HG02884 (cell line): ENCODE measurements at regions not wholly inside any gene's neighbourhood (a gene's known extent, or its start where the extent isn't known, plus 50 kb on each side); places are given as distances from the start of the nearest gene placed in this dataset.
"Not testable (repeated sequence)": the region's sequence is repeated elsewhere in the genome, so short reads cannot be mapped to it uniquely, and the experiment has no call there.

Experiments
- ATAC-seq: cut with Tn5 transposase; IDR thresholded peaks from one replicate; pipeline ENCODE4 v1.9.1; 2021; ENCODE audit warnings: mild to moderate bottlenecking, moderate library complexity; ENCODE audit not compliant: unreplicated experiment

DNA sequence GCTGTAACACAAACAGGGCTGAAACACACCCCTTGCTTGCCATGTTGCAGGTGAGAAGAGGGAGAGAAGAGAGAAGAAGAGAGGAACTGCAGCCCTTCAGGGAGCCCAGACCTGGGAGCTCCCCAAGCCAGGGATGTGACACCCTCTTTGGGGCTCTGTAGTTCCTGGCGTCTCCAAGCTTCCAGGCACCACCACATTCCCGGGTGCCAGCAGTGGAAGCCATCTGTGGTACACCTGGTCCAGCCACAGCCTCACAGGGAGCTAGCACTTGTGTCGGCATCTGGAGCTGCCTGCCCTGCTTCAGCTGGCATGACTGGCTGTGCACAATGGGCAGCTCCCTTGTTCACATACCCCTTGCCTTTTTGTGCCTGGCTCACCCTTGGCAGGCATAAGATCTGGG, 182.1 kb downstream of the DEPDC1B start:
- ATAC-seq: no peak

- ATAC-seq: no peak
Observed at GRCh38 chr5:60517094-60517694, 182.8 kb downstream of the DEPDC1B start.

DNA sequence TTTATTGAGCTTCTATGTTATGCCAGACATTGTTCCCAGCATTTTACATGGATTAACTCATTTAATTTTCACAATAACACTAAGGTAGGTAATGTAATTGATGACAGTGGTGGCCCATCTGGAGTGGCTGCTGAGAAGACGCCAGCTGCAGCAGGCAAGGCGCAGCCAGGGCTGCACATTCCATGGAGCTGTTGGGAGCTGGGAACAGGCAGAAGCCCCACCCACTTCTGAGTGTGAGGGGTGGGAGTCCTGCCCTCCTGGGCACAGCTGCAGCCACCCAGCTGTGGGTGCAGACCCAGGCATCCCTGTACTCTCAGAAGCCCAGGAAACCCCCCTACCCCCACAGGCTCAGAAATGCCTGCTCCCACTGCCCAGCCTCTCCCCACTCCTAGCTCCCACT, 183.3 kb downstream of the DEPDC1B start:
- ATAC-seq: no peak

GRCh38 chr5:60514152-60514551, 185.8 kb downstream of the DEPDC1B start:
- ATAC-seq: peak; percentile 57

GRCh38 chr5:60512117-60512516, 187.8 kb downstream of the DEPDC1B start:
- ATAC-seq: no peak

- no peak for ATAC-seq
Observed at GRCh38 chr5:60510663-60511062, 189.3 kb downstream of the DEPDC1B start.

GRCh38 chr5:60510049-60510448, 189.9 kb downstream of the DEPDC1B start:
- ATAC-seq: no peak

GRCh38 chr5:60509519-60509918, 190.4 kb downstream of the DEPDC1B start:
- no peak for ATAC-seq

- no peak for ATAC-seq
Observed at GRCh38 chr5:60507687-60508086, 192.3 kb downstream of the DEPDC1B start.

- no peak for ATAC-seq
Observed at GRCh38 chr5:60505373-60506171, 194.4 kb downstream of the DEPDC1B start.

DNA sequence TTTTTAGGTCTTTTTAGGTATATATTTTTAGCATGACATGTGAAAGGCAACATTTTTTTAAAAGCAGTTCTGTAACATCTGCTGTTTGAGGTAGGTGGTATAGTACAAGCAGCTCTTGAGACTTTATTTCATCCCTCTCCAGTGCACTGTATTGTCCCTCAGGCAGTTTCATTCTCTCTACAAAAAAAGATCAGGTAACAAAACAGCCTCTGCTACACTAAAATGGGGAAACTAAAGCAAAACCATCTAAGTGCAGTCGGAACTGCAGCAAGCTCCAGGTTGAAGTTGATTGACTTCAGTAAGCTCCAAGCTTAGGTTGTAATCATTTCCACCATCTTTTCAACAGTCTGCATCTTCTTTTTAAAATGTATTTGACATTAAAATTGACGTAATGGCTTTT, 195.6 kb downstream of the DEPDC1B start:
- peak; percentile 78 for ATAC-seq

- ATAC-seq: peak; percentile 79
Observed at GRCh38 chr5:60503771-60504170, 196.2 kb downstream of the DEPDC1B start.

DNA sequence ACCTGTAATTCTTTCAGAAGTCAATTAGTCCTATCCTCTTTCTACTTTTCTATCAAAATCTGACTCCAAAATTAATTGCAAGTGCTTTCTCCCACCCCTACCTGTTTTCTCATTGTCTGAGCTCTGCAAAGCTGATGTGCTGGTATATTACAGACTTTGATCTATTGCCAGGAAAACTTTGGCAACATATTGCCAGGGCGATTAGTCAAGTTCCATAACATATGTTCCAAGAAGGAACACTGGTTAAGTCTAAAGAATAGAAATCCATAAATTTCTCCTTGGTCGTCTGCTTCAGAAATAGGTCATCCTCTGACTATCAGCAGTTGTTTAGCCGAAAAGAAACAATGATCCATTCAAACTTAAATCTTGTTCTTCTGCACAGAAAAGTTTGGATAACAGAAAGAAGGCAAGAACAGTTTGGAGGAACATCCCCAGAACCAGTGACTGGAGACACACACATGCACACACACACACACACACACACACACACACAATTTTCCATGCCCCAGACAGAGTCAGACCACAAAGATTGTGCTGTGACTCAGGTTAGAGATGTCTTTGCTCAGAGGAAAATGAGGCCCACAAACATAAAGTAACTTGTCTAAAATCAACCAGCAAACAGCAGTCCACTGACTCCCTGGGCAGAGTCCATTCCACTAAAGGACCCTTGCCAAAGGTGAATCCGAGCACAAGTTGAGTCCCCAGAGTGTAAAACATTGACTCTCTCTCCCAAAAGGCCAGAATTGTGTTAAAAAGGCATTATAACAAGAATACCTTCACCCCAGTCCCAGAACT, 202.1 kb downstream of the DEPDC1B start:
- ATAC-seq: no peak

DNA sequence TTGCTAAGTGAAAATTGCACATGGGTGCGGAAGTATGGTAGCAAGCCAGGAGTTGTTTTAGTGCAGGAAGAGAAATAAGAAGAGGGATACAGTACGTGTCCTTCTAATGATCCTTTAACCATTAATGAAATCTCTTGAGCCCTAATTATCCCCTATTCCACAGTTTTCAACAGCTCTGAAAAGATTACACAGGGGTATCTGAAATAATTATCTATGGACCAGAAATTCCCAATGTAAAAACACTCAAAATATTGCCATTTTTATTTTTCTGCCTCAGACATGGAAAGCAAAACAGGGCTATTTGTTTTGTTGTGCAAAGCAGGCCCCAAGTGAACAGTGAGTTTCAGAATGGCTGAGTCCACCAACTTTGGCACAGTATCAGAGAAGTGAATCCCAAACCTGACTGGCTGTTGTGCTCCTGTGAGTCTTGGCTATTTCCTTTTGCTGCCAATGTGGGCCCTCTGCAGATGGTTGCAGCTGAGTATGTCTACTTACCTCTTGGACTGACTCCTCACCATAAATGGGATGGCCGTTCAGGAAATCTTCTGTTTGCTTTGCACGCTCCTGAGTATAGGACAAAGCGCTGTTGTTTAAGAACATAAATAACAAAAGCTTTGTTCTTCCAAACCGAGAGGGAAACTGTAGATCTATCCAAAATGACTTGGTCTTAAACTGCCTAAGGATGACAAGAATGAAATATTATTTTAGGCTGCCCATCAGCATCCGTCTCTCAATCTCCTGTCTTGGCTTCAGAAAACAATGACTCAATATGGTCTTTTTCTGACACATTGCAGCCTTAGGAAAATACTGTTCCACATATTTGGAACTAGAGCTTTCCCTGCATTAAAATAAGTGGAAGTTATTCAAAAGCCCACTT, 204.1 kb downstream of the DEPDC1B start:
- ATAC-seq: no peak

GRCh38 chr5:60494635-60495034, 205.3 kb downstream of the DEPDC1B start:
- peak; percentile 85 for ATAC-seq

DNA sequence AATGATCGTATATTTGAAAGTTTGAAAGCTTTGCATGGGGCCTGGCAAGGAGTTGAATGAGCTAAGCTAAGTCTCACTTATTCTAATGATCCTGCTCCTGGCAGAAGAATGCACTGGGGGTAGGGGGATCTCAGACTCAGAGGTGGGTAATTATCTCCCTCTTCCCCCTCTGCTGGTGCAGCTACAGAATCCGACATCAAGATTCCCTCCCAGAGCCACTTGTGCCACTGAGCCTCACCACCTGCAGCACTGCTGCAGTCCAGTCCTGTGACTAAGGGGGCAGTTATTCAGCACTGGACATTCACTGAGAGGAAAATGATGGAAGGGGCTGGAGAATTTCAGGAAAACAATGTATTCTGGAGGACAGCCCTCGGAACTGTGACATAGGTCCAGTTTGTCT, 205.8 kb downstream of the DEPDC1B start:
- peak; percentile 3 for ATAC-seq

- ATAC-seq: no peak
Observed at GRCh38 chr5:60493372-60493771, 206.6 kb downstream of the DEPDC1B start.

DNA sequence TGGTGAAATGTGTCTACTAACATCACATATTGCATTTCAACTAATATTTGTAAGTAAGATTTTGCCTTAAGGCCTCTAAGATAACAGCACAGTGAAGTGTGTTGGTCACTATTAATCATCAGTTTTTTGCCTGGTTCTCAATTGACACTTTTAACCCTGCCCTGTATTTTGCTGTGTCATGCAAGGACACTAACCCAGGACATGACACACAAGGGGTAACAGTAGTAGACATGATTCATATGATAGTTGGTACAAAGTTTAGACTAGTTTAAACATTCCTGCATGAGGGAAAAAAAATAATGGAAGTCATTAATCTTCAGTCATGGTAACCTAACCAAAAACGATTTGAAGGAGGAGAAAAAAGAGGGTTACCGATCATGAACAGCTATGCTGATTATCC, 207.0 kb downstream of the DEPDC1B start:
- ATAC-seq: no peak

GRCh38 chr5:60492358-60492757, 207.6 kb downstream of the DEPDC1B start:
- not testable (repeated sequence) for ATAC-seq

DNA sequence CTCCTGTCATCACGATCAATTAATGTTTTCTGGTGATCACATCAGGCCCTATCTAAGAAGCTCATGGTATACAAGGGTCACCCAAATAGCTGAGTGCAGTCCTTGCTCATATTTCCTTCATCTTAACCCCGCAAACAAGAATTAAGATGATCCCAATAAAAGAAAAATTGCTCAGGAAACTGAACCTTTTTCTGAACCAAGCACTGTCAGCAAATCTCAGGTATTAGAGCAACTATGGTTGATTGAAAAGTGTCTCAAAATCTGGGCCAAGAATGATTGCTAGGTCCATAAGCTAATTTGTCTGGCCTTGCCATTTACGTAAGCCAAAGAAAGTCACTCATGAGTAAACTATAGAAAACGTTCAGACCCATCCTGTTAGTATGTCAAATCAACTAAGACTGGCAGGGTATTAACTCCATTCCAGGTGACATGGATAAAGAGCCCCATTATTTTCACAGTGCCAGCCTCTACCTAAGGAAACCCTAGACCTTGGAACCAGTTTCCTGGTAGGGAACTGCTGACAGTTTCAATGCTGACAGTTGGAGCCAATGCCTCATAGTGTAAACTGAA, 209.3 kb downstream of the DEPDC1B start:
- ATAC-seq: no peak
